GM21529 (cell line): ENCODE measurements at regions not wholly inside any gene's neighbourhood (a gene's known extent, or its start where the extent isn't known, plus 50 kb on each side); places are given as distances from the start of the nearest gene placed in this dataset.

Experiments used
- ATAC-seq: cut with Tn5 transposase; IDR thresholded peaks from one replicate; pipeline ENCODE4 v1.9.1; 2021; ENCODE audit not compliant: unreplicated experiment

DNA sequence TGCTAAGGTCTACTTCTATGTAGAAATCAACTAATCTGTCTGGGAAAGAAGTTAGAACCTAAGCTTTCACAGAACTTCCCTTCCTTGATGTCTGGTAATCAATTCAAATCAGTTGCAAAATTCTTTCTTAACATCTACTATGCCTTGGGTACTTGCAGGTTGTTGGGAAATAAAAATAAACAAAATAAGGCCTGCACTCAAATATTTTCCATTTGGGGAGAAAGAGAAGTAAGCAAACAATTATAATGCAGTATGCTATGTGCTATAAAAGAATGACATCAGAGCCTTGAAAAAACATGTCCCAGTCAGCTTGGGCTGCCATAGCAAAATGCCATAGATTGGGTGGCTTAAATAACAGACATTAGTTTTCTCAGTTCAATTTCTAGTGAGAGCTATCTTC is 425.9 kb upstream of the DCN start:
- ATAC-seq: no peak

DNA sequence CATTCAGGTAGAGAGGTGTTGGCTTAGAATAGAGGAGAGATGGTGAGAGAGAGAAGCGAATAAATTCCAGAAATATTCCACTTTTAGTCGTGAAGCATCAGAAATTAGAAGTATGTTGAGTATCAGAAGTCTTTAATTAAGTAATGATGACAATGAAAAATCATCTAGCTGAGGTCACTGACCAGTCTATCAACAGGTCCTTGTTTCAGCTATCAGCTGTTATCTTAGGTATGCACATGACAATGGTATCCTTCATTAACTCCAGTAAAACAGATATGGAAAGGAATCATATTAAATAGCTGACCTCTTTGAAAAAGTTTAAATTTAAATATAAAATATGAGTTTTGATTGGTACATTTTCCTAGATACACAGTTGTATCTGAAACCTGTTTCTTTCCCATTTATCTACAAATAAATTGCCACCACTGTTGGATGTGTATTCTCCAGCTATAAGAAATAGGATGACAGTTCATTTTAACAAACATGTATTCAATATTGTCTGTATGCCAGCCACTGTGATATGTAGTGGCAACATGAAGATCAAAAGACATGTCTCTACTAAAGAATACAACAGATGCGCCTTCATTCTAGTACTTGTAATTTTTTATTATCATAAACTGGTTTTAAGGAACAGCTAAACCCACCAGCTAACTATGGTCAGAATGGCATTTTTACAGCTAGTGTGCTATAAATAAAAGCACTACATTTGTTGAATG is 424.2 kb upstream of the DCN start:
- no peak for ATAC-seq

DNA sequence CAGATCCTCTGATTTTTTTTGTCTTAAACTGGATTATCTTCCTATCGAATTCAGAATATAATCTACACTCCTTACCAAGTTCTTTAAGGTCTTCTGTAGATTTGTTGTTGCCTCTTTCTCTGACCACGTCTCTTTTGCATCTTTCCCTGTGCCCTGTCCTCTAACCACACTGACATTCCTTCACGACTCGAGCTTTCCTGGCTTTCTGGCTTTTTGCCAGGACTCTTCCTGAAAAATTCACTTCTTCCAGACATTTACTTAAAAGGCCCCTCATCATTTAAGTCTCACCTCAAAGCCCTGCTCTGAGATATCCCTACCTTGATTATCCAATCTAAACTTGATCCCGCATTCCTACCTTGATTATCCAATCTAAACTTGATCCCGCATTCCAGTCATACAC is 422.3 kb upstream of the DCN start:
- ATAC-seq: no peak

DNA sequence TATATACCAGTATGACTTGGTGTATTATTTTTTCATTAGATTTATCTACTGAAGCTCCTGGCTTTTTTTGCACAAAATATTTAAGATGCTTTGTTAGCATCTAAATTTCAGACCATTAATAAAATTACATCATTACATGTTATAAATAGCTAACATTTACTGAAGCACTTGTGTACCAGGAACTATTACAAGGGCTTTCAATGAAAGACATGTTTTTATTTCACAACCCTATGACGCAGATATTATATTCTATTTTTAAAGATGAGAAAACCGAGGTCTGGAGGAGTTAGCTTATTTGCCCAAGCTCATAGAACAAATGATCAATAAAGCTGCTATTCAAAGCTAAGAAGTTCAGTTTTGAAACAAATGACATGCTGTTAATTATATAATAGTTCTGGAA is 420.4 kb upstream of the DCN start:
- no peak for ATAC-seq

DNA sequence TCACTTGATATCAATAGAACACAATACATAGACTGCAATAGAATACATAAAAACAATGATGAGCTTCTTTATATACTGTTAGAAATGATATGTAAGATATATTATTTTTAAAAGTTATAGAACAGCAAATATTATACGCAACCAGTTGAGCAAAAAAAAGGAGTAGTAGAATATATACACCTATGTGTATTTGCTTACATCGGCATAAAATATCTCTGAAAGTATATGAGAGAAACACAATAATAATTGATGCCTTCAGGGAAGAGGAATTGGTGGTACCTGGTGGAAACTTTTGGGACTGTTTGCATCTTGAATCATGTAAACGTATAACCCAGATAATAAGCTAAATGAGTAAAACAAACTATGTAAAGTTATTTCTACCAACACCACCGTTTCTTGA is 418.4 kb upstream of the DCN start:
- ATAC-seq: no peak

DNA sequence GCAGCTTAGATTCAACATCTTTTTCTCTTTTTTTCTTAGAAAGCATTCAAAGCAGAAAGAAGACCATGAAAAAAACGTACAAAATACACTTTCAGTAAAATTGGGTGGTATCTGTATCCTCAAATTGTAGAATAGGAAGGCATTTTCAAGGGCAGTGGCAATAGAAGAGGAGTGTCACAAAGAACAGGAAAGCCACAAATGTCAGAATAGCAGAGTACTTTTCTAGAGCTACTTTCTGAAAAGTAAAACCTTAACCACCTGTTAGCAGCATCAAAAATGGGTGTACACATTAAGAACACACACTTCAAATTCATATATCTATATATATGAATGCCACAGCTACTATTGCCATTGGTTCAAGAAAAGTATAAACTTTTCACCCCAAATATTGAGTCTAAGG is 412.1 kb upstream of the DCN start:
- ATAC-seq: no peak

DNA sequence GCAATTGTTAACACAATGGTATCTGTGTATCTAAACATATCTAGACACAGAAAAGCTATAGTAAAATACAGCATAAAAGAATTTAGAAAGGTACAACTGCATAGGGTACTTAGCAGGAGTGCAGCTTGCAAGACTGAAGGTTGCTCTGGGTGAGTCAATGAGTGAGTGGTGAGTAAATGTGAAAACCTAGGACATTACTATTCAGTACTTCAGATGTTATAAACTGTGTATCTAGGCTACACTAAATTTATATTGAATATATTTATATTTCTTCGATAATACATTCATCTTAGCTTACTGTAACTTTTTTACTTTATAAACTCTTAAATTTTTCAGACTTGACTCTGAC is 409.0 kb upstream of the DCN start:
- no peak for ATAC-seq

DNA sequence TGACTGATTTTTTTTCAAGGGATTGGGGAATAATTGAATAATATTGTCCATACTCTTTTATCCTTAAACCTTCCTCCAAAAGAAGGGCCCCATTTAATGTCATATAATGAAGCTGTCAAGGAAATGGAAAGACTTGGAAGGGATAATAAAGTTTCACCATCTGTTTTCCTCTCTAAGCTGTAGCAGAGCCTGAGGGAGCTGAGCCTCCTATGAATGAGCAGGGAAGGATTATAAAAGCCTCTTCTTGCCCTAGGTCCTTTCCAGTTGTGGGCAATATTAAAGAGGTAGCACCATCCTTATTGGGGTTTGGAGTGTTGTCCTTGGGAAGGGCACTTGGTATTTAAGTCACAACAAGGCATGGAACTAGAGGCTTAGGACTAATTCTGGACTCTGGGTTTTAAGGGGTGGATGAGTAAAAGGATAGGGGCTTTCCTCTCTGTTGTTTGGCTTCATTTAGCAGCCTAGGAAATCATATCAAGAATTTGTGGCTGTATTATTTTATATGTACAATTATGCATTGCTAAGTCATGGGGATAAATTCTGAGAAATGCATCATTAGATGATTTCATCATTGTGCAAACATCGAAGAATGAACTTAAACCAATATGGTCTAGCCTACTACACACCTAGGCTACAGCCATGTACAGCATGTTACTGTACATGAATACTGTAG is 408.5 kb upstream of the DCN start:
- ATAC-seq: no peak

DNA sequence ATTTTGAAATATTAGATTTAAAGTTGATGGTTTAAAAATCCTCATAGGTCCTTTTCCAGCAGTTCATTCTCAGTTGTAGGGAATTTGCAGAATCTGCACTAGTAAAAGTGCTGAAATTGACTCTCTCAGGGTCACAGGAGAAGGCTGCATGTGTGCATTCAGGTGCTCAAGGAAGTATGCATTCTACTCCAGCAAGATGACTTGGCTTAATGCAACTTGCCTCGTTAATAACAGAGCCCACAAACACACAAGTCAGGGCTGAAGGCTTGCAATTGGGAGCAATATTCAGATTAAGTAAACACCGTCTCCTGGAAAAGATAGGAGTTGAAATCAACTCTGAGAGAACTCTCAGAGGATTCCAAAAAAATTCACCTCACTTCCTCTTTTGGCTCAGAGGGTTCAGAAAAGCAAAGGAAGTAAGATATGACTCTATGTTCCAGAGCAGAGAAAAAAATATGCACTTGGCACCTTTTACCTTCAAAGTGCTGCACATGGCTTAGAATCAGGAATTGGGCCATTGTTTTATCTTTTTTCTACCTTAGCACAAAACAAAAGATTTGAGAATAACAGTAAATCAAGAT is 406.3 kb upstream of the DCN start:
- ATAC-seq: no peak

DNA sequence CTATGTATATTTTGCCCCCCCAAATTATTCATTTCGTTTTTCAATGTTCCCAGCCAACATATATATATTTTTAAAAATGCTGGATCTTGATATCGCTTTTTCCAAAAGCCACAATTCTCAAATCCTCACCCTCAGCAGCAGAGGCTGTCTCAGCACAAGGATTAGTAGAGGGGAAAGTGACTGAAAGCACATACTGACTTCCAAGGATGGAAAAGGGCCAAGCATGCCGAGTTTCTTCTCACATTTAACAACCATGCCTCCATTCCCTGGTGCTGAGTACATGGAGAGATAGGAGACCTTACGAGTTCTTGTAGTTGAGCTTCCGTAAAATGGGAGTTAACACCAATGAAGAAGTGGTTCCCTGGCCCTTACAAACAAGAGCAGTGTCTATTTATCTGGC is 403.4 kb upstream of the DCN start:
- ATAC-seq: no peak

DNA sequence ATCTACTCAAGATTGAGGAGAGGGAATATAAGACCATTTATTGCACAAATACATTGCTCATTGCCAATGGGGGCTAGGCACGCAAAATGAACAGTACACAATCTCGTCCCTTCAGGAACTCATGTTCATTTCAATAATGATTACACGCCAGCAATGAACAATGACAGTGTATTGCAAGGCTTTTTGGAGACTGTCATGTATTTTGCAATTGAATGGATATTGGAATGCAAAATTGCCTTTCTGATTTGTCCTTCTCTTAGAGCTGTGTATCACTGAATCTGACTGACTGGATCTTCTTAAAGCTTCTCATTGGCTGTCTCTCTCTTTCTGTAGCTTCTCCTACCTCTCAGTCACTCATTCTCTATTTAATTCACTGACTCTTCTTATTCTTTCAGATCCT is 400.2 kb upstream of the DCN start:
- no peak for ATAC-seq

DNA sequence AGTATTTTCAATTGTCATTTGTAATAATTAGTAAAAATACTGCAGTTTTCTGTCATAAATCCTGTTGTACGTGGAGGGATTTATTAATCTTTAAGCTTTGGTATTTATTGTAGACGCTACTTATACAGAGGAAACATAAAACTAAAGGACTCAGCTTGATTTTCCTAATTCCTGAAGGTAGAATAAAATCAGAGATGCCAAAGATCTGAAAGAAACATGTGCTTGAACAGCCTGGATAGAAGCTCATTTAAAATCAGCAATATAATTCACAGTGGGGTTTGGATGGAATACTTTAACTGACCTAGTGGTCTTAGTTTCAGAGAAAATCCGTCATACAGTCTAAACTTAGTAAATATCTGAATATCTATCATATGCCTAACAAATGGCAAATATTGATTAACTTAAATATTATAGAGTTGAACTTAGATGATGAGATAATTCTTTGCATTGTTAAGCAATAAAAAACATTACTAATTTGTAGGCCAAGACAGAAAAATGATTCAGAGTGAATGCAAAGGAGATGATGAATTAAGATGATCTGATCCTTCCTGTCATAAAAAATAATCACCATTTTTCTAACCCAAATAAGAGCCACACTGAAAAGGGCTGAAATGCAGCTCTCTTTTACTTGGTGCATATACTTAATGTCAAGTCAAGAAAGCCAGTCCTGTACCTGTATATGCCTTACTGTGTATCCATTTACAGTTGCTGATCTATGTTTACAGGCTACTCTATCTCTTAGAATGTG is 397.1 kb upstream of the DCN start:
- ATAC-seq: no peak

DNA sequence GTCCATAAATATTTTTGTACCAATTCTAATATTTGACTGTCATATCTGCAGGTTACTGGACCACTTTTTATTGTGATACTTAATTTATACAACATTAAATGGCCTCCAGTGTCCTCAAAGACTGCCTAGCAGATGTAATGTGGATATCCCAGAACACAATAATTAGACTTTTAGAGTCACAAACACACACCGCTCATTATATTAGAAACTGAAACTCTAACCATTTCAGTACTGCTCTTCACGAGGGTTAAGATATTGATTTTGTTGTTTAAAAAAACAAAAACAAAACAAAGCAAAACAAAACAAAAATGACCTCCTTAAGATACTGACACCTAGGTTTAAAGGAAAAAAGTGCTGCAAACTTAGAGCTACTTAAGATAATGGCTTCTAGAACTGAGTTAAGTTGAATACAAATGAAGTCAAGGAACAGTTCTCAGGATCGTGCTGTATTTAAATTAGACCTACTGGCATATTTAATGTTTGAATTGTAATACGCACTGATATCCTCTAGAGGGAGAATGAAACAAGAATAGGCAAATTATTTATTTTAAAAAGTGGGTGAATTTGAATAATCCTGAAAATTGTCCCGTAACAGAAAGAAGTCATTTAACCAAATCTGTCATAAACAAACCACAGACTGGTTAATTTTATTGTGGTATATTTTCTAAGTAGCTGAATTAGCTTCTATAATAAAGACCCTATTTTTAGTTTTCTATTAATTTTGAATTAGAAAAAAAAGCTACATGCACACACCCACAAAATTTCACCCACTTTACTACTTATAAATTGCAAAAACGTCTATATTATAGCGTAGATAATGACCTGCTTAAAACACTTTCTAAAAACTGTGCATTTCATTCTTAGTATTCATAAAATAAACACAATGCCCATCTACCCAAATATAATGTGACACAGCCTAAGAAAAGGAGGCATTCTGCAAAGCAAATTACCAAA is 395.2 kb upstream of the DCN start:
- ATAC-seq: peak; percentile 81

DNA sequence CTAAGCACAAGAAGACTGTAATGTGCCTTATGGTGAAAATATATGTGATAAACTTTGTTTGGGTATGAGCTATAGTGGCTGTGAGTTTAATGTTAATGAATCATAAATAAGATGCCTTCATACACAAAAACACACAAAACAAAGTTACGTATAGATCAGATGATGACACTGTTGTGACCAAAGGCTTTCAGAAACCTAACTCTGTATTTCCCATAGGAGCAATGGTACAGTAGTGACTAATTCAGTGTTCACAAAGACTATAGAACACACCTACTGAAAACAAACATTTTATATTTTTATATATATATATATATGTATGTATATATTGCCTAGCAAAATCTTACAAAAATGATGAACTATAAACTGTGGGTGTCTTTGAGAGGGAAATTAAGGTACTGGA is 393.8 kb upstream of the DCN start:
- no peak for ATAC-seq

DNA sequence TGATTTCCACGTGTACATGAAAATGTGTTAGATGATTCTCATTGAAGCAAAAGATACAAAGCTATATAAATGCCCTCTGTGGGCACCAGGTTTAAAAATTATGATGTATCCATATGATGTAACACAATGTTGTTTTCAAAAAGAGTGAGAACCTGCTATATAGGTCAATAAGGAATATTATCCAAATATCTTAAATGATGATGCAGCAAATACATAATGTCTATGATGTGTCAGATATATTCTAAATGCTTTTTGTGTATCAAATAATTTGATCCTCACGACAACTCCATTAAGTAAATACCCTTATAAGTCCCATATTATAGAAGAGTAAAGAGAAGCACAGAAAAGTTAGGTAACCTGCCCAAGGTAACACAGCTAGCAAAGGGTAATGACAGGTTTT is 393.0 kb upstream of the DCN start:
- ATAC-seq: no peak

DNA sequence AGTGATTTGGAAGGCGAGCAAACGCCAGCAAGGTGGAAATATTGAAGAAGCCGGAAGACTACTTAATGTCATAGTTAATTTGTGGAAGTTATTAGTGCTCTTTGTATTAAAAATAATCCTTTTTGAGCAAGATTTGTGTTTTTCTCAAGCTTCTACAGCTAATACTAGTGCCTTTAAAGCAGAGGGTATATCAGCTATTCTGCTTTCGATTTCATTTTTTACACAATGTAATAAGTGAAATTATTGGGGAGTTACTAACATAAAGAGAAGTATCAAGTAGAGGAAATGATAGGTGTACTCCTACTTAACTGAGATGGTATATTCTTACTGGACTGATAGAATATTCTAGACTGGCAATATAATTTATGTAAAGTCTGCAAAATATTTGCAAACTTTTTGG is 392.4 kb upstream of the DCN start:
- no peak for ATAC-seq

DNA sequence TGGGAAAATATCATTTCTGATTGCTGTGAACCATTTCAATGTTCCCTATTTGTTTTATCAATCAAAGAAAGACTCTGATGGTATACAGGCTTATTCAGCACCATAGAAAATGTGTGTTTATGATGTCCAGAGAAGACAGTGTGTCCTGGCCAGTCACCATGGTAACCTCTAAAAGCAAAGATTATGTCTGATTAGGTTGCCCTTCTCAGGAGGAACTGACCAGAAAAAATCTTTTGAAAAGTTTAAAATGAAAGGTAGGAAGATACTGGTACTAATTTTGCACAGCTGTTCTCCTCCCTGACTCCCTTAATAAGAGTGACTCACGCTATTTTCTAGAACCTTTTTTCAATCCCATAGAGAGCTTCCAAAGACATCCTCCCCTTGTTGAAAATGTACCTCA is 391.8 kb upstream of the DCN start:
- no peak for ATAC-seq

DNA sequence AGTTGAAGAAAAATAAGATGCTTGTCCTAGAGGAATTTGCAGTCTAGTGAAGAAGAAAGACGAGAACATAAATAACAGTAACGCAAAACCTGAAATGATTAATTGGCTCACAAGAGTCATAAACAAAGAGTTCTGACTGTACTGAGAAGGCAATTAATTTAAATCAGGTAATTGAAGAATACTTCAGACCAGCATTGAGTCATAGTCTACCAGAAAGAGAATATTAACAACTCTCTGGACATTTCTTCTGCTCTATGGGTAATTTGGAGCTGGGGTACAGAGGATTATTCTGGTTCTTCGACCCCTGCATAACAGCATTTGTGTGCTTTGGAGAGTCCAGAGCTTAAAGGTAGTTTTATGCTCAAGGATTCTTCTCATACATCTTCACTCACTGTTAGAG is 390.3 kb upstream of the DCN start:
- no peak for ATAC-seq

DNA sequence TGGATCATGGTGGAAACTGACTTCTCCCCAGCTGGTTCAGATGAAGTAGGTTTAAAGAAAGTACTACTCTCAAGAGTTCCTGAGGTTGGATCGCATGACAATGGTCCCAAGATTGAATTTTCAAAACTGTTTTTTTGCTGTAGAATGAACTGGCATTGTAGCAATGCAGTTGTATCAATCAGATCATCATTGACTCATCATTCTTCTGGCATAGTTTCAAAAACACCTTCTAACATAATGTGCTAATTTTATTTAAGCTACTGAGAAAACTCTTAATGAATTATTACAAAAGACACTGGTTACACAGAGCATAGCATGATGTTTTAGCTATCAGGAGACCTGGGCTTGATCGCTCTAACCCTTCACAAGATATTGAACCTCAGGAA is 384.5 kb upstream of the DCN start:
- ATAC-seq: no peak

DNA sequence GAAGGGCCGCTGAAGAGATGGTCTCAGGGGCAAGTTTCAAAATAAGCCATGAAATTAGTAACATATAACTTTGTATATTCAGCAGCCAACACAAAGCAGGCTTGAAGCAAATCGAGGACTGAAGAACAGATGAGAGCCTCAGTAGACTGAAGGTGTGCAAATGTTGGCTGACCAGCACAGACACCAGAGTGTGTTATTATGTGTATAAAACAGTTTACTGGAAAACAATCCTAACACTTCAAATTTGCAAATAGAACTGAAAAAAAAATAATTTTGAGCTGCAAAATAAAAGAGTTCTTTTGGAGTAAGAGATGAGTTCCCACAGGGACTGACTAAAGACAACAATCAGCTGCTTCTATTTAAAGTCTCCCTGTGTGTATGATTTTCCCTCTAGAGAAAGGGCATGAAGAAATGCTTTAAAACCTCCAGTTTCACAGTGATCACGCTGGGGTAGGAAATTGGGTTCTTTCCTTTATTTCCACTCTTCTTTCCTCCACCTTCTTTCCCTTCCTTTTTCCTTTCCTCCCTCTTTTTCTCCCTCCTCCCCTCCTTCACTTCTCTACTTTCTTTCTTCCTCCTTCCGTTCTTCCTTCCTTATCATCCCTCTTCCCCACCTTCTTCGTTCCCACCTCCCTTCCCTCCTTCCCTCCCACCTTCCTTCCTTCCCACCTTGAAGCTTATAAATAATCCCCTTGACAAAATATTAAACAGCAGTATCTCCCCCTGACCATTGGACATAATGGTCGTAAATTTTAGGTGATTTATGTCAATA is 383.9 kb upstream of the DCN start:
- ATAC-seq: no peak
